Pancreas (tissue), 10 donors: ENCODE measurements at regions not wholly inside any gene's neighbourhood (a gene's known extent, or its start where the extent isn't known, plus 50 kb on each side); places are given as distances from the start of the nearest gene placed in this dataset.

Experiments used
- ATAC-seq, 4 donors: fragments of 200-7000 bp; cut with Tn5 transposase; one replicate each; pipeline versions ENCODE4 v1.8.0 to v1.9.1; 2020; ENCODE audit warnings: mild to moderate bottlenecking in 4 of 4, moderate library complexity in 4 of 4
- DNase-seq, 6 donors: peaks; one replicate each; pipeline ENCODE4 v3.0.0-alpha.2; 2020
- FAIRE-seq: peaks from 2 replicates; lab custom pipeline; 2012; peaks lifted over from hg19 to GRCh38; lab: Jason Lieb, UNC
- H3K27ac ChIP-seq, 4 donors: fragments of 200-600 bp; sonication (generic); 1 replicate in 3 of 4; 2 replicates in 1 of 4; pipeline versions ENCODE4 v1.5.0 to v1.8.0; 2020
- H3K27me3 ChIP-seq, 4 donors: fragments of 200-600 bp; one replicate each; pipeline ENCODE4 v1.8.0; 2021
- H3K36me3 ChIP-seq, 3 donors: fragments of 200-600 bp; sonication (generic) in 1 of 3; one replicate each; pipeline versions ENCODE4 v1.5.0 to v1.8.0; 2020 to 2021
- H3K4me1 ChIP-seq, 3 donors: fragments of 200-600 bp; one replicate each; pipeline ENCODE4 v1.8.0; 2021
- H3K4me3 ChIP-seq, 4 donors: fragments of 200-600 bp; sonication (generic) in 2 of 4; one replicate each; pipeline versions ENCODE4 v1.5.0 to v1.8.0; 2020 to 2021
- H3K9me3 ChIP-seq, 4 donors: fragments of 200-600 bp; one replicate each; pipeline ENCODE4 v1.8.0; 2021
- WGBS, 2 donors: extraction: QIAGEN DNeasy Blood & Tissue Kit; methylation state at CpG; one replicate each; pipeline ENCODE4 v1.1.7; 2013; 5-methylcytosine and 5-hydroxymethylcytosine counted together
- intact Hi-C, 3 donors: fragments of 100-400 bp; cut with DNase I; formaldehyde crosslinking; loops; one replicate each; pipeline versions ENCODE4 v1.11.1 to v1.14.2; 2022
- TF ChIP-seq, protein P1 (sequence below), 4 donors: fragments of 200-600 bp; sonication (generic) in 3 of 4; IDR thresholded peaks; one replicate each; pipeline versions ENCODE4 v1.5.0 to v1.8.0; 2021; ENCODE audit warnings: antibody characterized with exemption in 4 of 4
- donor health status: healthy with polysubstance abuse.
- donor health status: DM: no; HTN: no; CAD: no; lungs with moderate emphysema.
- donor health status: DM: no; HTN: no; CAD: no.
- donor health status: control.
- donor health status: control.
- donor health status: Bipolar disorder and iron deficiency.
- donor health status: DM: yes; HTN: yes; CAD: no.
- donor health status: DM: no; HTN: no; CAD: no.
- donor health status: DM: no; HTN: no; CAD: no.
- donor health status: DM: yes; HTN: yes; CAD: no.

DNA sequence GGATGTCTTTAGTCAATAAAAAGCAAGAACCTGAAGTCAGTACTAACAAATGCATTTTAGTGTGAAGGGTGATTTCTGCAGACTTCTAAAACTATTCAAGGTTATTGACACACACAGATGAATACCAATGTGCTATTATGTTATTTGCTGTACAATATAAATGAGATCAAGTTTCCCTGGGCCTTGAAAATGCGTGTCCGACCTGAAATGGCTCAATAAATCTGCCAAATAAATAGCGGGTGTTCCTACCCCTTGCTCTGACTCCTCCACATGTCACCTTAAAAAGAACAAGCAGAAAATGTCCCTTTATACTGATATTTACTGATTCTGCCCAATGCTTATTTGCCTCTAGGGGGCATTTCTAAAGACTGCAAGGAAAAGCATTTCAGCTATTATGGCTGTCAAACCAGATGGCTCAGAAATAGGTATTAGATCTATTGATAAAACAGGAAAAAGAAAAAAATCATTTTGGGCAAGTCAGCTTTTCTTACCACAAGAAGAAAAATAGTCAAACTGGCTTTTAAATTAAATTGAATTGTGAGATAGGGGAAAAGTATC, 367.3 kb upstream of the KITLG start:
- Histone ChIP-seq H3K4me3 (no peak overlapping the region), H3K27me3 (no peaks in the 10 kb centered on the region), H3K9me3 (no peaks in the 10 kb centered on the region), H3K4me1 (no peaks in the 10 kb centered on the region), H3K36me3 (no peaks in the 10 kb centered on the region), H3K27ac (no peak overlapping the region)
- intact Hi-C loops = no loop called here
- TF ChIP-seq, protein P1, sequence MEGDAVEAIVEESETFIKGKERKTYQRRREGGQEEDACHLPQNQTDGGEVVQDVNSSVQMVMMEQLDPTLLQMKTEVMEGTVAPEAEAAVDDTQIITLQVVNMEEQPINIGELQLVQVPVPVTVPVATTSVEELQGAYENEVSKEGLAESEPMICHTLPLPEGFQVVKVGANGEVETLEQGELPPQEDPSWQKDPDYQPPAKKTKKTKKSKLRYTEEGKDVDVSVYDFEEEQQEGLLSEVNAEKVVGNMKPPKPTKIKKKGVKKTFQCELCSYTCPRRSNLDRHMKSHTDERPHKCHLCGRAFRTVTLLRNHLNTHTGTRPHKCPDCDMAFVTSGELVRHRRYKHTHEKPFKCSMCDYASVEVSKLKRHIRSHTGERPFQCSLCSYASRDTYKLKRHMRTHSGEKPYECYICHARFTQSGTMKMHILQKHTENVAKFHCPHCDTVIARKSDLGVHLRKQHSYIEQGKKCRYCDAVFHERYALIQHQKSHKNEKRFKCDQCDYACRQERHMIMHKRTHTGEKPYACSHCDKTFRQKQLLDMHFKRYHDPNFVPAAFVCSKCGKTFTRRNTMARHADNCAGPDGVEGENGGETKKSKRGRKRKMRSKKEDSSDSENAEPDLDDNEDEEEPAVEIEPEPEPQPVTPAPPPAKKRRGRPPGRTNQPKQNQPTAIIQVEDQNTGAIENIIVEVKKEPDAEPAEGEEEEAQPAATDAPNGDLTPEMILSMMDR (IDR thresholded peaks at IDR 0.05) = no peak
- FAIRE-seq = no peak
- DNase-seq = no peak
- 62 to 64% methylated on average over 3 of the region's 3 CpGs for WGBS, 2 donors
- ATAC-seq = no peak

DNA sequence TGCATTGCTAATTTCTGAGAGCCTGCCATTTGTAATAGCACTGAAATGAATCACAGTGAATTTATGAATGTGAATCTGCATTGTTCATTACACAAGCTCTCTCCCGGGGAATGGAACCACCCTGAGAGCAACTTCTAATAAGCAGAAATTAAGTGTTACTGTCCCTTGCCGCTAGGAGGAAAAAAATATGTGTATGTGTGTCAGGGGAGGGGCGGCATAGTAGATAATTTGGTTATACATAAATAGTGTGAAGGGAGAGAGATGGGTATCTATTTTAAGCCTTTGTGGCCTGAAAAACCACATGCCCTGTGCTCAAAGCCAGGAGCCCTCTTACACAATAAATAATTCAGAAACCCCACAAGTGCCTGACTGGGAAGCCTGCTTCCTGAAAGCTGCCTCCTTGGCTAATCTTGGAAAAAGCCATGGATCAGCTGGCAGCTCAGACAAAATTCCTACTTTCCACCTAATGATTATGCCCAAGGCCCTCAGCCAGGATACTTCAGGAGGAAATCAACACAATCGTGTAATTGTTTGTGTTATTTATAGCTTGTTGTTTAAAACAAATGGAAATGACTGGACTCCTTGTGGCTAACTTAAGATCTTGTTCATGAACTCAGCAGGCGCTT, 366.2 kb upstream of the KITLG start:
- no peaks in the 10 kb centered on the region for H3K27me3 ChIP-seq
- no peak overlapping the region for H3K27ac ChIP-seq
- no peaks in the 10 kb centered on the region for H3K9me3 ChIP-seq
- TF ChIP-seq, protein P1 (IDR thresholded peaks at IDR 0.05) = no peak
- intact Hi-C loops = no loop called here
- H3K4me3 ChIP-seq = no peak overlapping the region
- WGBS, 2 donors = 57 to 70% methylated on average over 5 of the region's 5 CpGs
- DNase-seq (no peak), FAIRE-seq (no peak), ATAC-seq (peak in 1 of 4 donors; percentile 43)
- no peaks in the 10 kb centered on the region for H3K4me1 ChIP-seq
- no peaks in the 10 kb centered on the region for H3K36me3 ChIP-seq

DNA sequence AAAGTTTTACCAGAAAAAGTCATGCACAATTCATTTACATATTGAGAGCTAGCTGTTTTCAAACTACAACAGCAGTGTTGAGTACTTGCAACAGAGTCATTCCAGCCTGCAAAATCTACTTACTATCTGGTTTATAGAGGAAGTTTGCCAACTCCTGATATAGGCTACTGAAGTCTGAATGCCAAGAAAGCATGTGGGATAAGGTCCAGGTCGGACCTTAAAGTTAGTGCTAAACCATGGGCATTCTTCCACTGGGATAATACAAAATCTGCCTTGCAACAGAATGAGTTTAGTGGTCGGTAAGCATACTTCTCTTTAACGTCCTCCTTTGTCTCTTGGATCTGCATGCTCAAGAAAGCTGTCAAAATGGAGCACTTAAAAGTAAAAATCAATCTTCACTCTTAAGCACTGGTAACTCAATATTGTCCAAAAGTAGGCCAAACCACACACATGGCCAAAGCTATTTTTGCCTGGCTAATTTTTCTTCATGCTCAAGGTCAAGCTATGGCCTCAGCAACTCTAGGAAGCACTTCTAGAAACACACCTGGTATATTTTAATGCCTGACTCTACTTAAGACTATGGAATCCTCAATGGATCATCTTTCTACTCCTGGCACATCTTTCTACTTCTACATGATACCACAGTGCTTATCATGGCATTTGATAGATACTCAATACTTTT, 364.9 kb upstream of the KITLG start:
- H3K27me3 ChIP-seq = no peaks in the 10 kb centered on the region
- FAIRE-seq (no peak), ATAC-seq (peak in 1 of 4 donors; percentile 22), DNase-seq (no peak)
- no peak overlapping the region for H3K27ac ChIP-seq
- H3K9me3 ChIP-seq = no peaks in the 10 kb centered on the region
- H3K4me1 ChIP-seq = no peaks in the 10 kb centered on the region
- TF ChIP-seq, protein P1 (IDR thresholded peaks at IDR 0.05) = no peak
- no peak overlapping the region for H3K4me3 ChIP-seq
- no peaks in the 10 kb centered on the region for H3K36me3 ChIP-seq
- WGBS, 2 donors = 66 to 70% methylated on average over 3 of the region's 3 CpGs
- intact Hi-C loops = no loop called here

DNA sequence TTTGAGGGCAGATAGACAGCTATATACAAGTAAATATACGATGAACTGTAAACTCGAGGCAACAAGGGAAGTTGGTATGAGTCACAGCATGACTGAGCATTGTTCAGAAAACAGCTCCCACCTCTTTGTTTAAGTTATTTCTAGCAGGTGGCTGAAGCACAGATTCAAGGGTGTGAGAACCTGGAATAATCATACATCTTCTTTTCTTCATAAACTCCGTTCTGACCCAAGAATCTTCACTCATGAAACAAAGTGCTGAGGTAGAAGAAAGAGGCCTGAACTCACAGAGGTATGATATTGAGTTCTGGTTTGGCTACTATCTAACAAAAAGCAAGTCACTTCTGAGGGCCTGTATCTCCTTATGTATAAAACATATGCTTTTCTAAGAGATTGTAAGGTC, 364.1 kb upstream of the KITLG start:
- 88 to 90% methylated on average over 3 of the region's 3 CpGs for WGBS, 2 donors
- ATAC-seq (no peak), DNase-seq (no peak), FAIRE-seq (no peak)
- Histone ChIP-seq H3K9me3 (no peaks in the 10 kb centered on the region), H3K27me3 (no peaks in the 10 kb centered on the region), H3K4me3 (no peak overlapping the region), H3K36me3 (no peaks in the 10 kb centered on the region), H3K4me1 (no peaks in the 10 kb centered on the region), H3K27ac (no peak overlapping the region)
- TF ChIP-seq, protein P1 (IDR thresholded peaks at IDR 0.05) = no peak
- intact Hi-C loops = no loop called here

DNA sequence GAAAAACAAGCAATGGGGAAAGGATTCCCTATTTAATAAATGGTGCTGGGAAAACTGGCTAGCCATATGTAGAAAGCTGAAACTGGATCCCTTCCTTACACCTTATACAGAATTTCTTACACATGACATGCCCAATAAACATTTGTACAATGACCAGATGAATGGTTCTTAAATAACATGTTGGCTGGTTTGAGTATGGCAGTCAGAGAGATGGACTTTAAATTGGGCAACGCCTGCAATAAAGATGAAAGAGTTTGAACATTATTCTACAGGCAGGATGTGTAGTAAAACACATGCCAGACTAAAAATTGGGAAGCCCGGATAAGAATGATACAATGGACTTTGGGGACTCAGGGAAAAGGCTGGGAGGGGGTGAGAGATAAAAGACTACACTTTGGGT, 360.6 kb upstream of the KITLG start:
- Histone ChIP-seq H3K36me3 (no peaks in the 10 kb centered on the region), H3K9me3 (no peaks in the 10 kb centered on the region), H3K27me3 (no peaks in the 10 kb centered on the region), H3K27ac (no peak overlapping the region), H3K4me1 (no peaks in the 10 kb centered on the region), H3K4me3 (no peak overlapping the region)
- intact Hi-C loops = no loop called here
- TF ChIP-seq, protein P1 (IDR thresholded peaks at IDR 0.05) = no peak
- ATAC-seq (no peak), DNase-seq (no peak), FAIRE-seq (no peak)
- WGBS, 2 donors = 84 to 88% methylated on average over 2 of the region's 2 CpGs
